Kidney tubule cell (primary cell): ENCODE measurements at regions not wholly inside any gene's neighbourhood (a gene's known extent, or its start where the extent isn't known, plus 50 kb on each side); places are given as distances from the start of the nearest gene placed in this dataset.

Source experiments
- DNase-seq: peaks from one replicate; pipeline ENCODE4 v3.0.0-alpha.2; 2018; ENCODE audit warnings: low spot score

DNA sequence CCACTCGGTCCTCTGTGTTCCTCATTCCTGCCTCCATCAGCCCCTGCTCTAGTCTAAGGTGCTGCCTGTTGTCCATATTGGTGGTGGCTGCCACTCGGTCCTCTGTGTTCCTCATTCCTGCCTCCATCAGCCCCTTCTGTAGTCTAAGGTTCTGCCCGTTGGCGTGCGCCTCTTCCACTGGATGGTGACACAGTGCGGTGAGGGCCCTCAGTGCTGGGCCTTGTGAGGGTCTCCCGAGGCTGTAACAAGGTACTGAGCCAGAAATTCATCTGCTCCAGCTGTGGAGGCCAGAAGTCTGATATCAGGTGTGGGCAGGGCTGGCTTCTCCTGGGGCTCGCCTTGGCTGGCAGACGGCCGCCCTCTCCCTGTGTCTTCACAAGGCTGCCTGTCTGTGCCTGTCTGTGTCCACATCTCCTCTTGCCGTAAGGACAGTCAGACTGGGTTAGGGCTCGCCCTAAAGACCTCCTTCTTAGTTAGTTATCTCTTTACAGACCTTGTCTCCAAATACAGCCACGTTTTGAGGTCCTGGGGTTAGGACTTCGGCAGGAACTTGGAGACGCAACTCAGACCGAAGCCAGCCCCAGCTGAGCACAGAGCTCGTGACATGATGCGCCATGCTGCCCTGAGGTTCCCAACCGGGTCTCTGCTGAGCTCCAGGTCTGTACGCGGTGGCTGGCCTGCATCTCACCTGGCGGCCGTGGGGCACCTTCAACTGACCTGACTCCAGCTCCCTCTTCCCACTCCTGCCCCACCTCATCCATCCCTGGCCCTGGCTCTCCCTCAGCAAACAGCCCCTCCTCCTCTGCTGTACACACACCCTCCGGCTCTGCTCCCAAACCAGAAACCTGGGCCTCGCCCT is 181.4 kb upstream of the SHH start:
- no peak for DNase-seq

DNA sequence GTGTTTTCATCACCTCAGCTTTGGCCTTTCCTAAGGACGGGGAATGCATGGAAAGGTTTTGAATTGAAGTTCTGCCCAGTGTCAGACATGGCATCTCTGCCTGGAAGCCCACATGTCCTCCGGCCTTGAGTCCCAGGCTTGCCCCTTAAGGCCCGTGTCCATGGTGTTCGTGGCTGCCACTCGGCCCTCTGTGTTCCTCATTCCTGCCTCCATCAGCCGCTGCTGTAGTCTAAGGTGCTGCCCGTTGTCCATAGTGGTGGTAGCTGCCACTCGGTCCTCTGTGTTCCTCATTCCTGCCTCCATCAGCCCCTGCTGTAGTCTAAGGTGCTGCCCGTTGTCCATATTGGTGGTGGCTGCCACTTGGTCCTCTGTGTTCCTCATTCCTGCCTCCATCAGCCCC is 180.7 kb upstream of the SHH start:
- no peak for DNase-seq

DNA sequence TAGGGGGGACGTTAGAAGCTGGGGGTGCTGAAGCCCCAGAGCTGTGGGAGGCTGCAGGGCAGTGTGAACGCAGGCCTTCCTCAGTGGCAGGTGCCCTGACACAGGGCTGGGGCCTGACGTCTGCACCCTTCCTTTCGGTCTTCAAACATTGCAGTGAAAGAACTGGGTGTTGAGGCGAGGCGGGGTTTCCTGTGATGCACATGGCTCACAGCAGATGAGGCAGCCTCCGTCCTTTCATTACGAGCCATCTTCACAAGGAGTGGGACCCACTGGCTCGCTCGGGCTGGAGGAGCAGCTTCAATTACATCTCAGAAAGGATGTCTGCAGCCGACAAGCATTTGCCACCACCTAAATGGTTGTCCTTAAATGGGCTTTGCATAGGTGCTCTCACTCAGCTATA is 180.3 kb upstream of the SHH start:
- DNase-seq: no peak

DNA sequence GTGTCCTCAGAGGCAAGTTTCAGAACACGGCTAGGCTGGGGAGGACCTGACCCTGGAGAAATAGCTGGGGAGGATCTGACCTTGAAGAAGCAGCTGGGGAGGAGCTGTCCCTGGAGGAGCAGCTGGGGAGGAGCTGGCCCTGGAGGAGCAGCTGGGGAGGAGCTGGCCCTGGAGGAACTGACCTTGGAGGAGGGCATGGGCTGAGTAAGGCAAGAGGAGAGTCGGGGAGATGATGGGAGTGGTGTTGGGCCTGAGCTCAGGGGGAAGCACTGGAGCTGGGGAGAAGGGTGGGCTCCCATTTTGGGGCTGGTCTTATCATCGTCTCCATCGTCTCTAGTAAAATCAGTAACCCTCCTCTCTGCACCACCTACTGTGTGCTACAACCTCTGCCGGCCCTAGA is 179.8 kb upstream of the SHH start:
- DNase-seq: no peak

DNA sequence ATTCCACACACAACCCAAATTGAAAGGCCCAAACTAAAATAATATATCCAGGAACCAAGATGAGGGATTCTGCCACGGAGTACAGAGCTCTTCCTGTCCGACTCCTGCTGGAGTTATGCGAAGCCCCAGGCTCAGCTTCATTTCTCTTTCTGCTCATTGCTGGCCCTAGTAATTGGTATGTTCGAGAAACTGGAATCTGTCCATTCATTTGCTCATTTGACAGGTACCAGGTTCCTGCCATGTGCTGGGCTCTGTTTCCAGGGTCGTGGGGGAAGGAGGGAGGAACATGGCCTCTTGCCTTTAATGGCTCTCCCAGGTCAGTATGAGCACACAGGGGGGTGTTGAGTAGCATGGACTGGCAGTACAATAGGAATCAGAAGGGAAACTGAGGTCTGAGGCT is 179.2 kb upstream of the SHH start:
- no peak for DNase-seq

DNA sequence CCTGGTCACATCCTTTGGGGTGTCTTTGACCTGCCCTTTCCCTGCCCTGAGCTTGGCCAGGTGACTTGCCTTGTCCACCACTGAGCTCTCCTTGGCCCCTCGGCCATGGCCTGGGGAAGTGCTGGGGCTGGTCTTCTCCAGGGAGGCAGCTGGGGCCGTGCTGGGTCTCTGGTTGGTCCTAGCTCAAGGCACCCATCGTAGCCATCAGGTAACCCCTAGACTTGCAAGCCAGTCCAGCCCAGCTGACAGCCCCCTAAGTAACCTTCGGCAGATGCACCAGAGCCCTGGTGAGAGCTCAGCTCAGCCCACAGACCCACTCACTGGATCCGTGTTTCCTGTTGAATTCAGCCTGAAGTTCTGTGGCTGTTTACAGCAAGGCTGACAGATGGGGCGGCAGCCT is 176.2 kb upstream of the SHH start:
- DNase-seq: no peak

DNA sequence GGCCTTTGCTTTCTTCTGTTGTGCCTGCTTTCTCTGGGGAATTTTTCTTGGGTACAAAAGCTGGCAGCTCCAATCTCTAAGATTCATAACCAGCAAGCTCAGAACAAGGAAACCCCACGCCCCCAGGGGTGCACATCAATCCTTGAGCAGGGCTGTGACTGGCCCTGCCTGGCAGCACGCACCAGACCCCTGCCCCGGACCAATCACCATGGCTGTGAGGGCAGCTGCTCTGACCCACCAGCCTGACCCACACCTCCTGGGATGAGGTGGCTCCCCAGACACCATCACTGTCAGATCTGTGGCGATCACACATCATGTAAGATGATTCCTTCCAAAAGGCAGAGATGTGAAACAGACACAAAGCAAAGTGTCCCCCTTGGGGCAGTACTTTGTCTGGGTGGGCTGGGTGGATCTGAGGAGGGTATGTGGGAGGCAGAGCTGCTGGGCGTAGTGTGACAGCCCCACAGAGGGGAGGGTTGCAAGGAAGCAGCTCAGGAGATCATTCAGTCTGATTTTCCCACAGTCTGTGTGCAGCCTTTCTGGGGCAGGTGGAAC is 175.5 kb upstream of the SHH start:
- DNase-seq: no peak

DNA sequence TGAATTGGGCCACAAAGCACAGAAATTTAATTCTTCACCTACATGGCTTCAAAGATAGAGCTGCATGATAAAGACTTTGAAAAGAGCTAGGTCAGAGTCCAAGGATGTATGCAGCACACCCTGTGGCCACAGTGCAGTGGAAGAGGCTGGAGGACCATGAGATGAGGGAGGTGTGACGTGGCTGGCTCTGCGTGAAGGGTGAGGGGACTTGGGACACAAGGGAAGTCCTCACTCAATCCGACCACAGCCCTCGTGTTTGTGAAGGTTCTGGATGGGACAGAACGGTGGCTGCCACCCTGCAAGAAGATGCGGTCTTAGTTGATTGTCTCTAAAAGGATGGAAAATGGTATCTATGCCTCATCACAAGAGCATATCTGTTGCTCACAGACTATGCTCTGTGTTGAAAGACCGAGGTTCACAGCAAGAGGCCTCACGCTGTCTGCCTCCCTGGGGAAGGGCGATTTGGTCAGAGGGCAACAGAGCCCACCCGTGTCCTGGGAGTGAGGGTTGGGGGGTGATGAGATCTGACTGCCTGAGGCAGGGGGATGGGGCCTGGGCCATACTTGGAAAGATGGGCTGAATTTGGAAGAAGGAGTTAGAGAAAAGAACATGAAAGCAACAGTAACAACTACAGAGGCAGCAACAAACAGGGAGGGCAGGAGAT is 174.4 kb upstream of the SHH start:
- no peak for DNase-seq

DNA sequence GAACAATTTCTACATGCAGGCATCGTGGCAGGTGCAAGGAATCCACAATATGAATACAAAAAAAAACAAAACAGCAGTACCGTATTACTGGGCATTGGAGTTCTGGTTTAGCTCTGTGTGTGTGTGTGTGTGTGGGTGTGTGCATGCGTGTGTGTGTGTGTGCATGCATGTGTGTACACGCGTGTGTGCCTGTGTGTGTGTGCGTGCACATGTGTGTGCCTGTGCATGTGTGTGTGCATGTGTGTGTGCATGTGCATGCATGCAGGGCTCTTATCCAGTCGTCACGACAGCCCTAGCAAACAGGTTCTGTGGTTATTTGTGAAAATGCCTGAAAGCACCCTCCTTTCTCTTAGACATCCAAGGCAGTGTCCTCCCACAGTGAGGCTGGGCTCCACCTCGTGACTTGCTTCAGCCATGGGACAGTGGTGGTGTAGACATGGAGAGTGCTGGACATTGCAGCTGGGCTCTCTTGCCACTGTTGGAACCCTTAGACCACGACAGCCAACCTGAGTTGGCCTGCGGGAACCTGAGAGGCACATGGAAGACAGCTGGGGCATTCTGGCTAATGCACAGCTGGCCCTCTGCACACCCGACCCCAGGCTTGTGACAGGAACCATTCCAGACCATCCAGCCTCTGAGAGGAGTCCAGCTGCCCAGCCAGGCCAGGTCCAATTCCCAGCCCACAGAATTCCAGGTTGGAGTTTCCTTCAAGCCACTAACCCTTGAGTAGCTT is 173.4 kb upstream of the SHH start:
- no peak for DNase-seq

DNA sequence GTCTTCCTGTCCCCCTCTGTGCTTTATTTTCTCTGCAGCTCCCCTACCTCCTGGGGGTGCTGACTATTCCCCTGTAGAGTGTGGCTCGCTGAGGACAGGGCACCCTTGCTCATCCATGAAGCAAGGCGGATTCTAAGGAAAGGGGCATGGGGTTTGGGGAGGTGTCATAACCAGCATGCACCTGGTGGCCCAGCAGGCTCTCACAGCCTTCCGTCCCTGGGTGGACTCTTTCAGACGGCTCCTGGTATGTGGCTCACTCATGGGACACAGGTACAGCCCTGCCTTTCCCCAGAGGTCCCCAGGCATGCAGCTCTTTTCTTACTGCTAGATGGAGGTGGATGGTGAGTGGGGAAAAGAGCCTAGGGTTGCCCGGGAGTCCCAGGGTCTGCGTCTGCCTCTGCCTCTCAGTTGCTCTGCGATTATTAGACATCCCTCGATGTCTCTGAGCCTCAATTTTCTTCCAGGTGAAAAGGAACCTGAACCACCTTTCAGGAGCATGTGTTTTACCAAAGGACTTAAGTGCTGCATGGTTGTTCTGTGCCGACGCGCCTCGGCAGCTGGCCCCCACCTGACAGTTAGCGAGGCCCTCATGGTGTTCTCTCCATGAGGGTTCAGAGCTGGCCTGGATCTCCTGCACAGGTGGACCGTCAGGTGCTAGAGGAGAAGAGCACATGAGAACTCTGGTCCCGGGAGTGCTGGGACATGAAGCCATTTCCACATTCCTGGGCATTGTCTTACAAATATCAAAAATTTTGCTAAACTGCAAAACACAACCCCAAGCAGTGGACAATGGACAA is 172.5 kb upstream of the SHH start:
- no peak for DNase-seq

DNA sequence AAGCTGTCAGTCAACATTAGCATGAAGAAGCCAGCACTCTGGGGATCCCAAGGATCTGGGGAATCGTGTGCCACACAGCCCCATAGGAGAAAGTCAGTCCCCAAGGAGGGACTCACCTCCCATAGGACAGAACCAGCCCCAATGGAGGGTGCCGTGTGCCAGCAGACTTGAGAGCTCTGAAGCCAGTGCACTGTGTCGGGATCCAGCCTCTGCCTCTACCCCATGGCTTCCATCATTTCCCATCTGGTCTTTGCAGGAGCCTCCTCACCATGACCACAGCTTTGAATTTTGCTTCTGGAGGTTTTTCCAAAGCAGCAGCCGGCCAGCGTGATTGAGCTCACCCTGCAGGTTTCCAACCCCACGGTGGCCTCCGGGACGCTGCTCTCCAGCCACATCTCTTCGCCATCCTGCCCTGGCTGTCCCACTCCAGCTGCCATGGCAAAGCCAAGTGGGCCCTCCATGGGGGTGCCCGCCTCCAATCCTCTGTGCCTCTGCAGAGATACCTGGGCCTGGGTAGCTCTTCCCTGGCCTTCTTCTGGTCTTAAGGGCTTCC is 171.8 kb upstream of the SHH start:
- no peak for DNase-seq

DNA sequence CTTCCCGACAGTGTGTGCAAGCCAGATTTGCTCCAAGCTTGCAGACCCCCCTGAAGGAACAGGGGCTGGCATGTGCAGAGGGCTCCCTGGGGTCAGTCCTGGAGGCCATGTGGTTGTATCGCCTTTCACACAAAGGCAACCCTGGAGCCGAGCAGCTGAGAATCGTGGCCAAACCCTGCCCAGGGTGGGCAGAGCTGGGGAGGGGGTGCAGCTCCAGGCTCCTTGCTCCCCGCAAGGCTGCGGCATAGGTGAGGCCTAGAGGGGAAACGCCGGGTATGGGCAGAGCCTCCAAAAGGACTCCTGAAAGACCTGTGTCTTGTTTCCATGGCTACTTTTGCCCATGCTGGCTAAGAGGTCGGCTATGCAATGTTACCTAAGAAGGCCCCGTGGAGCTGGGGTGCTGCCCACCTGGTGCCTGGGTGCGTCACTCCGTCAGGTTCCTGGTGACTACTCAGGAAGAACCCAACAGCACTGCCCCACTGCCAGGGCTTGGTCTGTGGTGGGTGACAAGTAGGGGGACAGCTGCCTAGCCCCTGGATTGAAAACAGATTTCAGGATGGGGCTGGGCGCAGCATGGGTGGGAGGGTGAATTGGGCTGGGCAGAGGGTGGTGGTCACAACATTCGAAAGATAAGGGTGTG is 171.0 kb upstream of the SHH start:
- no peak for DNase-seq

DNA sequence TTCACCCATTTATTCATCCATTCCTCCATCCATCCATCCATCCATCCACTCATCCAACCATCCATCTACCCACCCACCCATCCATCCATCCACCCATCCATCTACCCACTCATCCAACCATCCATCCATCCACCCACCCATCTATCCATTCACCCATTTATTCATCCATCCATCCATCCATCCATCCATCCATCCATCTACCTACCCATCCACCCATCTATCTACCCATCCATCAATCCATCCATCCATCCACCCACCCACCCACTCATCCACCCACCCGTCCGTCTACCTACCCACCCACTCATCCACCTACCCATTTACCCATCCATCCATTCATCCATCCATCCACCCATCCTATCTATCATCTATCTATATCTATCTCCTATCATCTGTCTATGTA is 169.4 kb upstream of the SHH start:
- DNase-seq: no peak

DNA sequence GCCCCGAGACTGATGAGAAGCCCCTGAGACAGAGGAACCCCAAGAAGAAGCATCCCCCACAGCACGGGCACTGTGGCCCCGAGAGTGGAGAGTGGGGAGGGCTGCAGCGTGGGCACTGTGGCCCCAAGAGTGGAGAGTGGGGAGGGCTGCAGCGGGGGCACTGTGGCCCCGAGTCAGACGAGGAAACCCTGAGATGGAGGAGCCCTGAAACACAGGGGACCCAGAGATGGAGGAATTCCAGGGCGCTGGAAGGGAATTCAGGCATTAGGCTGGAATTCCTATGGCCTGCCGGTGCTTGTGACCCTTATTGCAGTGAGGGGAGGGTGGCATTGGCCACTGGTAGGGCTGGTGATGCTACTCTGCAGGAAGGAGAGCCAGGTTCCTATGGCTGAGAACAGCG is 168.6 kb upstream of the SHH start:
- DNase-seq: no peak

DNA sequence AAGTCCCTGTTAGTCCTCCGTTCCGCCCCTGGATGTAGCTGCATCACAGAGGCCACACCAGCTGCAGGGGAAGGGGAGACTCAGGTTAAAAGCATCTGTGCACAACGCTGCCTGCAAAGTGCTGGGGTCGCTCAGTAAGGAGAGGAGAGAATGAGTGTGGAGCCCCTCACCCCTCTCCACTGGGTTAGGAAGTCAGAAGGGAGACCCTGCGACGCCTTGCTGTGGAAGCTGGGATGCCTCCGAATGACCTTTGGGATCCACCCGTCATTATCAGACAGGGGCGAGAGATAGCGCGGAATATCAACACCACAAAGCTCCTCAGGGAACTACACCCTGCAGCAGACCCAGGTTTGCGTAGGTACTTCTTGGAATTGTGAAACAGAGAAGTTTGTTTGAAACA is 167.7 kb upstream of the SHH start:
- no peak for DNase-seq

DNA sequence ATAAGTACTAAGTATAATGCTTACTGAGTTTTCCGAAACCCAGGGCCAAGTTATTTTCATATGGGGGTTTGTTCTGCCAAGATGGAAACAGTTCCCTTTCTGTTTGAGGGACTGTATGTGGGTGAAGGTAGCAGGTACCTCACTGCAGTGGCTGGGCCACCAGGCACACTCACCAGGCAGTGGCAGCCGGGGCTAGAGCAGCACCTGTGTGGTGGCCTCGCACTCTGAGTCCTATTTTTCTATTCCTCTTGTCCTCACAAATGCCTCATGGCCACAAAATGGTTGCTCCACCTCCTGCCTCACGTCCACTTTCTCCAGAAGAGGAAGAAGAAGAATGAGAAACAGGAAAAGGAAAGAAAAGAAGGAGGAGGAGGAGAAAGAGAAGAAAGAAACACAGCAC is 167.3 kb upstream of the SHH start:
- DNase-seq: no peak

DNA sequence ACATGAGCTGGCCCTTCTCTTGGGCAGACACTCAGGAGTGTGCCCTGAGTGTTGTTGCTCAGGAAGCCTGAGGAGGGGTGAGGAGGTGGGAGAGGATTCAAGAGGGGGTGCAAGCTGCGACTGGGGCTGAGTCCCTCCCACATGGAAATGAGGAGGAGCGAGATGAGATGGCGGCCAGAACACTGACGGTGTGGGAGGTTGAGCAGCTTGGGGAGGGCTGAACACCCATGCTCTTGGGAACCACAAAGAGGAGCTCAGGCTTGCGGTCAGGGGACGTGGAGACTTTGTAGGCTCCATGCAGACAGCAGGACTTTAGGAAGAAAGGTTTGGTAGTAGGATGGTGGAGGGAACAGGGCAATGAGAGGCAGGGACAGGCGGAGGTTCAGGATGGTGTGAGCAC is 163.2 kb upstream of the SHH start:
- DNase-seq: no peak

DNA sequence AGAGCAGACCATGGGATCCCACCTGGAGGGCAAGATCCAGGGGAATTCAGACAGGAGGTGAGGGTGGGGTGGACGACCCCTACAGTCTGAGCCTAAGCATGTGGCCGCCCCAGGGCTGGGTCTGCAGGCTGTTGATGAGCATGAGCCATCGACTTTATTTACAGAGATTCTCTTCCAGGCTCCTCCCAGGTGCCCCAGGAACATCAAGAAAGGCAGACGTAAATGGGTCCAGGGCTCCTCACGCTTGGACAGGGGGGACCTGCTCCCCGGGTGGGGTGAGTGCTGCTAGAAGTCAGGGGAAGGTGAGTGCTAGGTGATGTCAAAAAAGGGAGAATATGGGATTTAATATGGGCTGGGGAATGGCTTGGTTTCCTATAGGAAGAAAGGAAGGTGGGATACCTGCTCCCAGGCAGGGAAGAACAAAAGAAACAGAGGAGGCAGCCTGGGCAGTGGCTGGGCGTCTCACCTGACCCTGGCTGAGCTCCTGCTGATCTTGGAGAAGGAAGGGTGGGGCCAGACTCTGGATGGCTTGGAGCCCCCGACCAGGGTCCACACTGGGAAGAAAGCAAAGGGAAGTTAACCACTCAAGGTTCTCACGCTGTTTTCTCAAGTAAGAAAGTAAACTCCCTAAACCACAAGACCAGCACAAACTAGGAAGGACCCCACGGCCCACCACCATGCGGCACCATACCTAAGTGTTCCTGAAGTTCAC is 162.1 kb upstream of the SHH start:
- DNase-seq: no peak

DNA sequence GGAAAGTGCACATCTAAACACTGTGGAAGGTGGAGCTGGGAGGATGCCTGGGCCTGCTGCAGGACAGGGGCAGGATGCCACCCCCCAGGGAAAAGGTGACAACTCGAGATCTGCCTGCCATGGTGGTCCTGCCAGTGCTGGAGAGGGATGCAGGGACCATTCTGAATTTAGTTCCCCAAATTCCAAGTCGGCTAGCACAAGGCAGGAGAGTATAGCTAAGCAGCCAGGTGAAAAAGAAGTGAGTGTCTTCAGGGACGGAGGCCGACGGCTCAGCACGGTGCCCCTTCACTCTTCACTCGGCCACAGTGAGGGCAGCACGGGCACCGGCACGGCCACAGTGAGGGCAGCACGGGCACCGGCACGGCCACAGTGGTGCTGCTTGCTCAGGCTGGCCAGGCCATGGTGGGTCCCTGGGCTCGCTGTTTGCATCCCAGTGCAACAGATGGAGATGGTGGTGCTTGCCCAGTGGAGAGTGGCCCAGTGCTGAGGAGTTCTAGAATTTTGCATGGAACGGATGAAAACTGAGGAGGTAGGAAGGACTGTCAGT is 161.3 kb upstream of the SHH start:
- DNase-seq: no peak

DNA sequence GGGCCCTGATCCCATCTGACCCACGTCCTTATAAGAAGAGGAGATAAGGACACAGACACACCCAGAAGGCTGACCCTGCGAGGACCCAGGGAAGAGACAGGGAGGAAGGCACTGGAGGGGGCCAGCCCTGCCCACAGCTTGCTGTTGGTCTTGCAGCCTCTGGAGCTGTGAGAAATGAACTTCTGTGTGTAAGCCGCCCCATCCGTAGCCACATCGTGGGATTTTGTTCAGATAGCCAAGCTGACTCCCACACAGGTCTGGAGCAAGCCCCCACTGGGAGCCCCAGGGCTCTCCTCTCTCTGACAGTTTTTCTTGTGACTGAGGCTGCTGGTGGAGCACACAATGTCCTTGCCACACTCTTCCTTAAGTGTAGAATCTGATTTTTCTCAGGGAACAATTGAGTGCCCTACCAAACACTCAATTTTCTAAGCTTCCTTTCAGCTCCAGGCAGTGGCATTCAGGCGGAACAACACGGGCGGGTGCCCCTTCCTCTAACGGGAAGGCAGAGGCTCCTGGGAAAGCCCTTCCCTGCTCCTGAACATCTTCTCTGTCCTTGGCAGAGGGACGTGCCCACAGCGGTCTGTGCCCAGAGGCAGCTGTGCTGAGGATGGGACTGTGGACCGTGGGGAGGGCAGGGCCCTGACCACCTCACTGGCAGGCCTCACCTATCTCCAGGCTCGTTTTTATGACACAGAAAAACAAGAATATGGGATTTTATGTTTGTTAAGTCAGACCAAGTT is 160.6 kb upstream of the SHH start:
- DNase-seq: no peak
